GM23338 (cell line): ENCODE measurements at regions not wholly inside any gene's neighbourhood (a gene's known extent, or its start where the extent isn't known, plus 50 kb on each side); places are given as distances from the start of the nearest gene placed in this dataset.

Experiments
- ATAC-seq: fragments of 200-7000 bp; cut with Tn5 transposase; 3 replicates; pipeline ENCODE4 v1.9.1; 2020
- DNase-seq: peaks from one replicate; pipeline ENCODE4 v3.0.0-alpha.2; 2015; ENCODE audit warnings: low spot score
- H2AFZ ChIP-seq: fragments of 200-600 bp; sonication (generic); 2 replicates; pipeline ENCODE4 v1.8.0; 2016; ENCODE audit warnings: antibody characterized with exemption, mild to moderate bottlenecking, moderate library complexity
- H3F3A ChIP-seq: fragments of 200-600 bp; sonication (generic); replicated peaks from 2 replicates; pipeline ENCODE4 v1.8.0; 2017; ENCODE audit warnings: antibody characterized with exemption, mixed run types, low read depth
- H3K27ac ChIP-seq: fragments of 200-600 bp; sonication (generic); 2 replicates; pipeline ENCODE4 v1.6.1; 2016; ENCODE audit warnings: low read depth
- H3K27me3 ChIP-seq: fragments of 200-600 bp; sonication (generic); 2 replicates; pipeline ENCODE4 v1.8.0; 2016; ENCODE audit warnings: mild to moderate bottlenecking, mixed run types, moderate library complexity; ENCODE audit not compliant: insufficient read depth
- H3K36me3 ChIP-seq: fragments of 200-600 bp; sonication (generic); 2 replicates; pipeline ENCODE4 v1.8.0; 2016; ENCODE audit warnings: mild to moderate bottlenecking; ENCODE audit not compliant: insufficient read depth
- H3K4me1 ChIP-seq: fragments of 200-600 bp; sonication (generic); 2 replicates; pipeline ENCODE4 v1.8.0; 2016; ENCODE audit warnings: mild to moderate bottlenecking, moderate library complexity; ENCODE audit not compliant: insufficient read depth
- H3K4me2 ChIP-seq: fragments of 200-600 bp; sonication (generic); 2 replicates; pipeline ENCODE4 v1.7.1; 2017; ENCODE audit warnings: mixed run types
- H3K4me3 ChIP-seq: fragments of 200-600 bp; sonication (generic); 2 replicates; pipeline ENCODE4 v1.6.1; 2016; ENCODE audit warnings: mixed run types
- H3K79me2 ChIP-seq: fragments of 200-600 bp; sonication (generic); replicated peaks from 2 replicates; pipeline ENCODE4 v1.8.0; 2017; ENCODE audit warnings: mild to moderate bottlenecking; ENCODE audit not compliant: insufficient read depth
- H3K9me2 ChIP-seq: fragments of 200-600 bp; sonication (generic); 2 replicates; pipeline ENCODE4 v1.8.0; 2017; ENCODE audit not compliant: insufficient read depth
- H4K20me1 ChIP-seq: fragments of 200-600 bp; sonication (generic); replicated peaks from 2 replicates; pipeline ENCODE4 v1.8.0; 2017; ENCODE audit warnings: mild to moderate bottlenecking; ENCODE audit not compliant: insufficient read depth
- H3K27ac Mint-ChIP-seq: 2 replicates; pipeline ENCODE4 v1.8.0; 2020; ENCODE audit warnings: inconsistent platforms, mild to moderate bottlenecking, moderate library complexity, mixed read lengths
- H3K27me3 Mint-ChIP-seq: 3 replicates; pipeline ENCODE4 v1.8.0; 2022; ENCODE audit warnings: low read depth, mild to moderate bottlenecking, moderate library complexity, mixed read lengths, inconsistent platforms; ENCODE audit not compliant: insufficient read depth, poor library complexity
- H3K36me3 Mint-ChIP-seq: 3 replicates; pipeline ENCODE4 v1.8.0; 2021; ENCODE audit warnings: low read depth, mild to moderate bottlenecking, inconsistent platforms, moderate library complexity, mixed read lengths
- H3K4me1 Mint-ChIP-seq: 3 replicates; pipeline ENCODE4 v1.8.0; 2020; ENCODE audit warnings: mild to moderate bottlenecking, inconsistent platforms, mixed read lengths
- H3K4me3 Mint-ChIP-seq: 3 replicates; pipeline ENCODE4 v1.8.0; 2021; ENCODE audit warnings: moderate library complexity, mild to moderate bottlenecking, inconsistent platforms, mixed read lengths
- H3K9me3 Mint-ChIP-seq: 3 replicates; pipeline ENCODE4 v1.8.0; 2020; ENCODE audit warnings: moderate library complexity, mild to moderate bottlenecking, inconsistent platforms, mixed read lengths
- CREB1 ChIP-seq: fragments of 250-450 bp; sonication (Bioruptor Pico); IDR thresholded peaks from 2 replicates; pipeline ENCODE4 v1.5.0; 2020; ENCODE audit warnings: low read depth, mild to moderate bottlenecking, moderate library complexity
- CTCF ChIP-seq, 2 experiments: fragments of 200-600 bp in 1 of 2; sonication (generic) in 1 of 2; conservative IDR thresholded peaks; 2 replicates each; pipeline versions ENCODE4 v1.5.1 to v1.6.1; 2016 to 2017; ENCODE audit warnings: antibody characterized with exemption in 2 of 2, low read depth in 2 of 2, mild to moderate bottlenecking in 2 of 2, moderate library complexity in 1 of 2
- ETS1 ChIP-seq: IDR thresholded peaks from 2 replicates; pipeline ENCODE4 v1.6.1; 2016; ENCODE audit warnings: antibody characterized with exemption
- EZH2 ChIP-seq: fragments of 200-600 bp; sonication (generic); IDR thresholded peaks from one replicate; pipeline ENCODE4 v1.8.0; 2017; ENCODE audit warnings: antibody characterized with exemption, mild to moderate bottlenecking, low read depth; ENCODE audit not compliant: unreplicated experiment
- EZH2phosphoT487 ChIP-seq: fragments of 200-600 bp; sonication (generic); IDR thresholded peaks from one replicate; pipeline ENCODE4 v1.8.1; 2018; ENCODE audit warnings: antibody characterized with exemption; ENCODE audit not compliant: unreplicated experiment
- JUNB ChIP-seq: IDR thresholded peaks from one replicate; pipeline ENCODE4 v1.6.1; 2016; ENCODE audit warnings: antibody characterized with exemption; ENCODE audit not compliant: unreplicated experiment
- NANOG ChIP-seq: IDR thresholded peaks from 2 replicates; pipeline ENCODE4 v1.6.1; 2016; ENCODE audit warnings: antibody characterized with exemption, borderline replicate concordance
- POLR2AphosphoS5 ChIP-seq: IDR thresholded peaks from 2 replicates; pipeline ENCODE4 v1.6.1; 2016; ENCODE audit warnings: antibody characterized with exemption, low read depth
- REST ChIP-seq: IDR thresholded peaks from one replicate; pipeline ENCODE4 v1.6.1; 2018; ENCODE audit warnings: antibody characterized with exemption; ENCODE audit not compliant: unreplicated experiment
- ZNF331 ChIP-seq: fragments of 250-450 bp; sonication (Bioruptor Pico); IDR thresholded peaks from 2 replicates; pipeline ENCODE4 v1.5.0; 2020; ENCODE audit warnings: low read depth, mild to moderate bottlenecking, moderate library complexity

DNA sequence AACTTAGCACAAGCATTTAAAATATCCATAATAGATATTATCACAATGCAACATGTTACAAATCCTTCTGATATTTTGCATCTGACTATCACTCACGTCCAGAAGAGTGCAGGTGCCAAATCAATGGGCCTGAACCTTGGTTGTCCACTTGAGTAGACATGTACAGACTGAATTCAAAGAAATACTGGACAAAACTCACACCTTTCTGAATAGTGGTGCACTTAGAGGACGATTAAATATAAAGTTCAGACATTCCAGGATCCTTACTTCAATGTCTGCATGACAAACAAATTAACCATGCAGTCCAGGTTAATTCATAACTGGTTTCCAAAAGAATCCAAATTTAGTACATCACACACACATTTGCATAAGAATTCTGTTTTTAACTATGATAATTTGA, 406.0 kb upstream of the EDA2R start:
- Histone ChIP-seq H3K9me2 (no peaks in the 10 kb centered on the region), H3K4me2 (no peak overlapping the region), H3K79me2 (no peaks in the 10 kb centered on the region), H3K27me3 (no peaks in the 10 kb centered on the region), H3K36me3 (no peaks in the 10 kb centered on the region), H2AFZ (no peak overlapping the region), H3K4me3 (no peak overlapping the region), H3F3A (no peaks in the 10 kb centered on the region), H3K27ac (no peak overlapping the region), H4K20me1 (no peaks in the 10 kb centered on the region), H3K4me1 (no peaks in the 10 kb centered on the region)
- Mint-ChIP-seq H3K9me3 (no peaks in the 10 kb centered on the region), H3K27ac (no peak overlapping the region), H3K4me3 (no peak overlapping the region), H3K36me3 (no peaks in the 10 kb centered on the region), H3K27me3 (no peaks in the 10 kb centered on the region), H3K4me1 (no peaks in the 10 kb centered on the region)
- TF ChIP-seq EZH2phosphoT487 (no peak), ETS1 (no peak), POLR2AphosphoS5 (no peak), REST (no peak), CTCF (conservative IDR thresholded peaks at IDR 0.05; ENCODE audit: low read depth in 2 of 2) (no peak), CREB1 (no peak), NANOG (no peak), EZH2 (no peak)
- ATAC-seq (no peak), DNase-seq (no peak)

DNA sequence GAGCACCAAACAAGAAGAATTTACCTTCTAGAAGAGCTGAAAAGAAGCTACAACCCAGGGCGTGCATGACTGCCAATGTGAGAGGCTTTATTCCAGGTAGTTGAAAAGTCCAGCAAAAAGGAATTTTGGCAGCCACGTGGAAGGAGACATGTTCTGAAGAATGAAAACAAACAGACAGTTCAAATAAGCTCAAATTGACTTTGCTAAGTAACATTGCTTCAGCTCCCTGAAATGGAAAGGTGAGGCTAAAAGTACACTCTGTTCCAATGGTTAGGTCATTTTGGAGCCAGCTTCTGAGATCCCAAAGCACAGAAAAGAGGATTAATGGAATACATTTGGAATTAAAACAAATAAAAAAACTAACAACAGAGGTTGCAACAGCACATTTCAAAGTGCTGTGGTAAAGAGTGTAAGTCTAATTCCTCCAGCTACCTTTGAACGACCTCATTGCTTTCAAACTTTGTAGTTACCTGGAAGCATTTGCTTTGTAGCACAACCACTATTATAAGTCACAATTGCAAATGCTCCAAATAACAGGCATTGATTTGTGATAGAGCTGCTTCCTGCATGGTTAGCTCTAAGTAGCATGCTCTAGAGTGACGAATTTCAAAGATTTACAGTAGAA, 405.3 kb upstream of the EDA2R start:
- no peaks in the 10 kb centered on the region for H3K9me3 Mint-ChIP-seq
- ATAC-seq (no peak), DNase-seq (no peak)
- no peak overlapping the region for H3K4me3 Mint-ChIP-seq
- no peaks in the 10 kb centered on the region for H3K27me3 ChIP-seq
- no peaks in the 10 kb centered on the region for H3F3A ChIP-seq
- no peaks in the 10 kb centered on the region for H3K27me3 Mint-ChIP-seq
- no peaks in the 10 kb centered on the region for H3K9me2 ChIP-seq
- no peak overlapping the region for H3K4me3 ChIP-seq
- H3K27ac ChIP-seq: no peak overlapping the region
- H3K27ac Mint-ChIP-seq: no peak overlapping the region
- H3K79me2 ChIP-seq: no peaks in the 10 kb centered on the region
- no peaks in the 10 kb centered on the region for H3K4me1 ChIP-seq
- no peaks in the 10 kb centered on the region for H3K36me3 ChIP-seq
- H3K36me3 Mint-ChIP-seq: no peaks in the 10 kb centered on the region
- no peak overlapping the region for H2AFZ ChIP-seq
- no peaks in the 10 kb centered on the region for H3K4me1 Mint-ChIP-seq
- H3K4me2 ChIP-seq: no peak overlapping the region
- no peaks in the 10 kb centered on the region for H4K20me1 ChIP-seq
- TF ChIP-seq JUNB (no peak), POLR2AphosphoS5 (no peak), EZH2phosphoT487 (no peak), CTCF (conservative IDR thresholded peaks at IDR 0.05; ENCODE audit: low read depth in 2 of 2) (no peak), CREB1 (no peak), NANOG (no peak), EZH2 (no peak), ZNF331 (no peak)
